Left kidney (tissue), 1 donor: ENCODE measurements at regions not wholly inside any gene's neighbourhood (a gene's known extent, or its start where the extent isn't known, plus 50 kb on each side); places are given as distances from the start of the nearest gene placed in this dataset.

Source experiments
- DNase-seq: peaks from one replicate; pipeline ENCODE4 v3.0.0-alpha.2; 2013

DNA sequence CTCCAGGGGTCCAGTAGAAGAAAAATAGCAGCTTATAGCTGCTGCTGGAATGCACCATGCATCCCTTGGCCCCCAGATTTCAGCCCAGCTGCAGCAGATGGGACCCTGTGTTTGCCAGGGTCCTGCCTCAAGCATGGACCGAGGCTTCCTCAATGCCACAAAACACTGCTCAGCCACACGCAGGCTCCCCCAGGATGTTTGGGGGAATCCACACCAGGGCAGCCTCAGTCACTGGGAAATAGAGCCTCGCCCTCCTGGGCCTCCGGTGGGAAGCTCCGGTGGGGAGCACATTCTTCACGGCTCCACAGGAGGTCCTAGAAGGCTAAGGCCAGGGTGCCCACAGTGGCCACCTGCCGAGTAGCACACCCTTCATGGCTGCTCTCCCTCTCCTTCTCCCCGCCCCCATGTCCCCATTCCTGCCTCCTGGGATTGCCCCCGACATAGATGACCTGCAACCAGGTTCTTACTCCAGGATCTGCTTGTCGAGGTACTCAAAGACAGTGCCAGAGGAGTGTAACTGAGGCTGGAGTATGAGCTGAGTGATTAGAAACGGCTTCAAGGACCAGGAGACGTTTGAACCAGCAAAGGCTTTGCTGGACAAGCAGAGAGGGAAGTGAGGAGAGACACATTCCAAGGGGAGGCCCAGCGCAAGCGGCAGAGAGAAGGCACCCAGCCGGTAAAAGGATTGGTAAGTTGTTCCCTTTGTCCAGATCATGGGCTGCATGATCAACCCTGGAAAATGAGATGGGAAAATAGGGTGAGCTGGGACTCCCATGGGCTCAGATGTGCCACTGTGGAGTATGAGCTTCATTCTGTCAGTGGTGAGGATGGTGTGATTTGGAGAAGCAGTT lies 110.7 kb upstream of the UQCRFS1 start:
- DNase-seq = no peak

- DNase-seq = no peak
These were observed 111.3 kb upstream of the UQCRFS1 start for GRCh38 chr19:29324291-29324680.

DNA sequence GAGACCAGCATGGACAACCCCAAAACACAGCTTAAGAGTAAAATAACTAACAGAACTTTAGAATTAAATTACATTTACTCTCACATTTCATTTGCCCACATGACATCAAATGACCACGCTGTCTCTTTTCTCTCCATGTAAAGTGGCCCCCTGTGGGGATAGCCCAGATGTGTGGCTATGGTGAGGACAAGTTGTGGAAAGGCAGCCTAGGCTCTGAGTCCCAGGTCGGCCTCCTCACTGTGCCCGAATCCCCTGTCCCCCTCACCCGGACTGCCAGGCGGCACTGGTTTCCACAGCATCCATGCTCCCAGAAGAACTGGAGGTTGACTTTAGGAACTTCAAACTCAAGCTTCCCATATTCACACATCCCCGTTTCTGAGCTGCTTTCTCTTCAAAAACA lies 111.8 kb upstream of the UQCRFS1 start:
- DNase-seq = no peak

DNA sequence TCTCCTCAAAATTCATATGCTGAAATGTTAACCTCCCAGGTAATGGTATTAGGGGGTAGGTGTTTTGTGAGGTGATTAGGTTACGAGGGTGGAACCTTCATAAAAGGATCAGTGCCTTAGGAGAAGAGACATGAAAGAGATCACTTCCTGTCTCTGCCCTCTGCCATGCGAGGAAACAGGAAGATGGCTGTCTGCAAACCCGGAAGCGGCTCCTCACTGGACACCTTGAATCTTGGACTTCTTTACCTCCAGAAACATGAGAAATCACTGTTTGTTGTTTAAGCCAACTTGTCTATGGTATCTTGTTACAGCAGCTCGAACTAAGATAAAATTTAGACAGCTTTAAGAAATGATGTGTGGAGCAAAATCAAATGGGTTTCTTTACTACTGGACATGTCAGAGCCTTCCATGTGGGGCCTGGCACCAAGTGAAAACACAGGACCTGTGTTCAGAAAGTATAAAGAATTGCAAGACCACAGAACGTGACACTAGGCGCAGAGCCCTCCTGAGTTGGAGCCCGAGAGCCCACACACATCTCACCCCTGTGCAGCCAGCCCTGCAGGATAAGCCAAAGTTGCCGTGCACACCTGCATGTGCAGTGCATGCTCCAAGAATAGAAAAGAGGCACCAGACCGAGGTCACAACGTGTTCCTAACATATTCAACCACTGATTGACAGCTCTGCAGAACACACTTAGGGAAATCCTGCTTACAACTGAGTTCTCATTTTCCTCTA lies 112.5 kb upstream of the UQCRFS1 start:
- no peak for DNase-seq

- DNase-seq = no peak
These were observed 113.4 kb upstream of the UQCRFS1 start for GRCh38 chr19:29326351-29326750.

DNA sequence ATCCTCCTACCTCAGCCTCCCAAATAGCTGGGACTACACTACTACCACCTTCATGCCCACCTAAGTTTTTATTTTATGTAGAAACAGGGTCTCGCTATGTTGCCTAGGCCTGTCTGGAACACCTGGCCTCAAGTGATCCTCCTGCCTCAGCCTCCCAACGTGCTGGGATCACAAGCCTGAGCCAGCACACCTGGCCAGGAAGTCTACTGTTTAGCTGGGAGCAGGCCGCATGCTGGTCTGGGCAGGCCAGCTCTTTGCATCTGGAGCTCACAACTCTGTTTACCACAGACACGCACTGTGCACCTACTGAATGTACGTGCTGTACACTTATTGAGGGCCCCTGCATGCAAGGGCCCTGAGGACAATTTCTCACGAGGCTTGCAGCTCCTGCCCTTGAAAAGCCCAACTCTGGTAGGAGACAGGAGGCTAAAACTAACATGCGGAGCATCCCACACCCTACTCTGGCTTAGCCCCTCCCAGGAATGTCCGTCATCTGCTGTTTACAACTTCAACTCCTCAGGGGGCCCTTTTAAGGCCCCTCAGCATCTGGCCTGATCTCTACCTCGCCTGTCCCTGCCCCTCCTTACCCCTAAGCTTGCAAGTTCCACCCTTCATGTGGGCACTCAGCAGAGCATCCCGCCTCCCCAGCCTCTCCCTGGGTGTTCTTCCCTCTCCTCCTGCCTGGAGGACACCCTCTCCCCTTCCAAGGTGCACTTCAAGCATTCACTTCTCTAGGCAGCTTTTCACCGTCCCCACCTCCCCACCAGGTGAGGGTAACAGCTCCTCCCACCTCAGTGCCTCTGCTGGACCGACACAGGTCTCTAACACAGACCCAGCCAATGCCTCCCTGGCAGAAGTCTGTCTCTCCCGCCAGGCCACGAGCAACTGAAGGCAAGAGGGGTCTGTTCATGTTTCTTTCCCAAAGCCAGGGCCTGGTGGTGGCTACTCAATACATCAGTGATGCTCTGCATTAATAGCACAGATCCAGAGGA lies 114.2 kb upstream of the UQCRFS1 start:
- DNase-seq = no peak

GRCh38 chr19:29328586-29328985 lies 115.6 kb upstream of the UQCRFS1 start:
- no peak for DNase-seq

DNA sequence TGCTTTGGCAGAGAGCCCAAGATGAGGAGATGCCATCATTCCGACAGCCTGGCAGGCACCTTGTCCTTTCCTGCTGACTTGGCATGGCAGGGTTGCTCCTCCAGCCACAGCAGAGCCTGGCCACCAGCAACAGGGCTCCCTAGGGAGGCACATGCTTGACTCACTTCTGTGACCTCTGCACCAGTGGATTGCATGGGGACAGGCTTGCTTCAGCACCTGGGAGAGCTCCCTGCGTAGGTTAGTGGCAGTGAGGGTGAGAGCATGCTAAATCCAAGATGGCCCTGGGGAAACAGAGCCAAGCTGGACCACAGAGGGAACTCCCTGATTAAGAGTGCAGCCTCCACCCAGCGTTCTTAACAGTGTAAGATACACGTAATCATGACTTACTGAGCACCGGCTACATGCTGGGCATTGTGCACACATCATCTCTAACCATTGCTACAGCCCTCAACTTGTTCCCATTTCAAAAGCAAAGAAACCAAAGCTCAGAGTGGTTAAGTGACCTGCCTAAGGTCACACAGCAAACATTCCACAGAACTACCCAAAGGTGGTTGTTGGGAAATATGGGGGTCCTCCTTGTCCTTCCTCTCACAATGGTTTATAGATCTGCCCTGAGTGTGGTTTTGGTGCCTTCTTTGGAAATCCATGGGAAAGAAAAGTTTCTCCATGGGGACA lies 116.6 kb upstream of the UQCRFS1 start:
- peak; percentile 57 for DNase-seq

DNA sequence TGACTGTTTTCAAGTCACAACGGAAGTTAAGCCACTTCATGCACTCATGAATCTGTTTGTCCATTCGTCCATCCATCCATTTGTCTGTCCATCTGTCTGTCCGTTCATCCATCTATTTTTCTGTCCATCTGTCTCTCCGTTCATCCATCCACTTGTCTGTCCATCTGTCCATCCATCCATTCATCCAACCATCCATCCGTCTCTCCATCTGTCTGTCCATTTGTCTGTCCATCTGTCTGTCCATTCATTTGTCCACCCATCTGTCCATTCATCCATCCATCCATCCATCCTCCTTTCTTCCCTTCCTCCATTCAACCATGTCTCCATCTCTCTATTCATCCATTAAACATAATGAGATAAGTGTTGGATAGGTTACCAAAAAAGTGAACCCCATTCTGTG lies 123.5 kb upstream of the UQCRFS1 start:
- DNase-seq = no peak

GRCh38 chr19:29337029-29337428 lies 124.1 kb upstream of the UQCRFS1 start:
- no peak for DNase-seq

GRCh38 chr19:29338480-29338879 lies 125.5 kb upstream of the UQCRFS1 start:
- DNase-seq = no peak

DNA sequence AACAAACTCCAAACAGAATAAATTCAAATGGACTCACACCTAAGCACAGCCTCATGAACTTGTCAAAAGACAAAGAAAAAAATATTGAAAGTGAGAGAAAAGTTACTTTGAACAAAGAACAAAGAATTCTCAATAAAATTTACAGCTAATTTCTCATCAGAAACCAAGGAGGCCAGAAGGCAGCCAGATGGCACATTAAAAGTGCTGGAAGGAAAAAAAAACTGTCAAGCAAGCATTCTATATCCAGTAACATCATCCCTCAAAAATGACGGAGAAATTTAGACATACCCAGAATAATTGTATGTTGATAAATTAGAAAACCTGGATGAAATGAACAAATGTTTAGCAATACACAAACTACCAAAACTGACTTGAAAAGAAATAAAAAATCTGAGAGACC lies 129.8 kb upstream of the UQCRFS1 start:
- DNase-seq = no peak

GRCh38 chr19:29364224-29364726 lies 151.3 kb upstream of the UQCRFS1 start:
- DNase-seq = no peak

- no peak for DNase-seq
These were observed 152.0 kb upstream of the UQCRFS1 start for GRCh38 chr19:29364999-29365398.

DNA sequence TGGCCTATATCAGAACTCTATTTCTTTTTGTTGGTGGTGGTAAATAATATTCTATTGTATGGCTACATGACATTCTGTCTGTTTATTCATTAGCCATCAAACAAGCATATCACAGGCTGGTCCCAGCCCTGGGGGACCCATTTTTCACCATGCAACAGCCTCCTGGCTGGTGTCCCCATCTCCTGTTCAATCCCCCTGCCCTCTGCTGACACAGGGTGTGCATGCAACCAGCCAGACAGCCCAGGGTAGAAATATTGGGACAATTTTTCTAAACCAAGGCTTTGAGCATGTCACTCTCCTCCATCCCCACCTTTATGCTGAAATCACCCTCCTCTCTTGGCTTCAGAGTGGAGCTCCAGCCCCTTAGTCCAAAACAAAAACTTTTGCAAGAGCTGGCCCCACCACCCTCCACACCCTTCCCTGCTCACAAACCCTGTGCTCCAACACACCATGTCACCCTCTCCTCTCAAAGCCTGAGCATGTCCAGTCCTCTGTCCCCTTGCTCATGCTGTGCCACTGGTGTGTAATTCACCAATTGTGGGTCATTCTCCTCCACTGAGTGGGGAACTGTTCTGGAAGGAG lies 153.0 kb upstream of the UQCRFS1 start:
- DNase-seq = no peak

DNA sequence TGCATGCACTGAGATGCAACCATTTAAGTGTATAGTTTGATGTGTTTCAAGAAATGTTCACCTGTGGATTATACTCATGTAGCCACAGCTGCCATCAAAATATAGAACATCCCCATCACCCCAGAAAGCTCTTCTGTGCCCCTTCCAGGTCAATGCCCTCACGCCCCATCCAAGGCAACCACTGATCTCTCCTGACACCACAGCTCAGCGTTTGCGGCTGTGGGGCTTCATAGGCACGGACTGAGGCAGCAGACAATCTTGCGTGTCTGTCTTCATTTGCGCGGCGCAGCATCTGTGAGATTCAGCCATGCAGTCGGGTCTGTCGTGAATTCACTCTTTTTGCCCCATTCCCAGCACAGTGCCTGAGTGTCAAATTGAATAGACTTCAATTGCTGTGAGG lies 153.8 kb upstream of the UQCRFS1 start:
- no peak for DNase-seq

DNA sequence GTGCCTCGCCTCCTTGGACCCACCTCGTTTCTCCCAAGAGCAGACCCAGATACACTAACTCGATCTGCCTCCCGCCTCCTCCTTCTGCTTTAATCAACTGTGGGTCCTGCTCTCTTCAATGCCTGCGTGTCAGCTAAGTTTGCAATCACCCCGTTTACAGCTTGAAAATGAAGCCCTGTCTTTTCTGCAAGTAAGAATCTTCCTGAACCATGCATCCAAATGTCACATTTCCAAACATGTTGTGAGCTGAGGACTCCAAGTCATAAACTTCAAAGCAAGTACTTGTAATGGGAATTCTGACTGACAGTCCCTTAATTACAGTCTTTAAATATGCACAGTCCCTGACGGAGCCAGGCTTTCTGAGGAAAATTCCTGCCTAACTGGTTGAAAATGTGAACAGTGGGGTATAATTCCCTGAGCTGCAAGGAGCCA lies 154.9 kb upstream of the UQCRFS1 start:
- no peak for DNase-seq

- no peak for DNase-seq
These were observed 155.5 kb upstream of the VSTM2B start for GRCh38 chr19:29370276-29370675.

DNA sequence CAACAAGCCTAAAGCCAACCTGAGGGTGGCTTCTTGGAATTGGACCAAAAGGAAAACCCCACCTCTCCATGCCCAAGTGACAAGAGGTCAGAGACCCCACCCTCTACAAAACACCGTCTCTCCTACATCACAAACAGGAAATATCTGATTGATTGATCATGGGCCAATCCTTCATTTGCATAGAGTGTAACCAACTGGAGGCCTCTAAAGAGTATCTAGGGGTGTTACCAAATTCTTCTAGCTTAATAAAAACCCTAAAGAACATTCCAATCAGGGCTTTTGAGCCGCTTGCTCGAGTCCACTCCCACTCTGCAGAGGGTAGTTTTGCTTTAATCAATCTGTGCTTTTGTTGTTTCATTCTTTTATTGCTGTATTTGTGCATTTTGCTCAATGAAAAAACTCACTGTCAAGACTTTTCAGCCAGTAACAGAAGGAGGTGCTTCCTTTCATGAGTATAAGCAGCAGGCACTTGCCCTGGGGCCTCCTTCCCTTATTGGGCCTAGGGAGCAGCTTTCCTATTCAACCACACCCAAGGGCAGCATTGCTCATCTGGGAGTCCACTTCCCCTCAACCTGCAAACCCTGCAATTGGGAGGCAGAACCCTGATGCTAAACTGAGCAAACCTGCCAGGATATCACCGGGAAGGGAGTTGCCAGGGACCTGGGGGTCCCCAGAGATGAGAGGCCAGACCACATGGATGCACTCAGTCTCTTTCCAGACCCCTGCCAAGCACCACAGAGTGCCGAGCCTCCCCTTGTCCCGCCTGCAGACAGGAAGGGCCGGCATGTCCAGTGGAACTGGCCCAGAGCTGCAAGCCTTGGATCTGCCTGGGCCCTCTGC lies 154.3 kb upstream of the VSTM2B start:
- DNase-seq = no peak

DNA sequence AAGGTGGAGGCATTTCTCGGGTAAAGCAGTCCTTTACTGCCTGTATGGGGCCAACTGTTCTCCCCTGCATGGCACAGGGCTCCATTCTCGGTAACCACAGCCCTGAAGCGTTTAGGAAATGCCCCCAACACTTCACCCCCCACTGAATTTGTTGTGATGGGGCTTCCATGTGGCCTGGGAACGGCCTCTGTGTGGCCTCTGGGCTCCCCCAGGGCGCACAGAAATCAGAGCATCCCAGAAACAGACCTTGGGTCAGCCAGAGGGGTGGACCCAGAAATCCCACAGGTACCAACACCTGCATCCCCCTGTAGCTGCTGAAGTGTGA lies 153.7 kb upstream of the VSTM2B start:
- no peak for DNase-seq
